Fibroblast of villous mesenchyme (primary cell): ENCODE measurements at regions not wholly inside any gene's neighbourhood (a gene's known extent, or its start where the extent isn't known, plus 50 kb on each side); places are given as distances from the start of the nearest gene placed in this dataset.

ENCODE experiments used
- DNase-seq: peaks from one replicate; pipeline ENCODE4 v3.0.0-alpha.2; 2010; ENCODE audit warnings: low read depth
- H3K4me3 ChIP-seq: 2 replicates; pipeline ENCODE4 v1.5.1; 2011; ENCODE audit warnings: low read depth, mild to moderate bottlenecking, low read length
- TF ChIP-seq, protein P1 (sequence below): IDR thresholded peaks from 2 replicates; pipeline ENCODE4 v1.5.1; 2012; ENCODE audit warnings: low read depth, mild to moderate bottlenecking, low read length; ENCODE audit not compliant: insufficient read depth

DNA sequence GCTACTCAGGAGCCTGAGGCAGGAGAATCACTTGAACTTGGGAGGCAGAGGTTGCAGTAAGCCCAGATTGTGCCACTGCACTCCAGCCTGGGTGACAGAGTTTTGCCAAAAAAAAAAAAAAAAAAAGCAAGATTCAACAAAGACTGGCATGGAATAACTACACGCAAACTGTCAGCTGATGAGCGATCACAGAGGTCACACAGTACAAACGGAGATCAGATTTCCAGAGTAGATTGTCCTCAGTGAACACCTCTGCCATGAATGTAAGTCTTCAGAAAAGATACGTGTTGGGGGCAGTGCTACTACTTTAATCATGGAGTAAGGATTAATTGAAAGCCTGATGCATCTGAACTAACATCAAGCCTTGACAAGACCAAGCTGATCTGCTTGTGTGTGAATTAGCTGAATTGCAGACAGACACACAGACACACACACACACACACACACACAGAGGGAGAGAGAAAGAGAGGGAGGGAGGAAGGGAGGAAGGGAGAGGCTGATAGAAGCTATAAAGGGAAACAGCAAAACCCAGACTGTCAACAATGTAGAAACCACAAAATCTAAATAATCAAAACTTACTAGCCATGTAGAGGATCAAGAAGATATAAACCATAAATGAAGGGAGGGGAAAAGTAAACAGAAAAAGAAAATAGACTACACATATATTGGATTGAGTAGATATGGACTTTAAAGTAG lies 222.9 kb upstream of the ZNF462 start:
- DNase-seq: peak; percentile 44
- H3K4me3 ChIP-seq: no peak overlapping the region
- TF ChIP-seq, protein P1, sequence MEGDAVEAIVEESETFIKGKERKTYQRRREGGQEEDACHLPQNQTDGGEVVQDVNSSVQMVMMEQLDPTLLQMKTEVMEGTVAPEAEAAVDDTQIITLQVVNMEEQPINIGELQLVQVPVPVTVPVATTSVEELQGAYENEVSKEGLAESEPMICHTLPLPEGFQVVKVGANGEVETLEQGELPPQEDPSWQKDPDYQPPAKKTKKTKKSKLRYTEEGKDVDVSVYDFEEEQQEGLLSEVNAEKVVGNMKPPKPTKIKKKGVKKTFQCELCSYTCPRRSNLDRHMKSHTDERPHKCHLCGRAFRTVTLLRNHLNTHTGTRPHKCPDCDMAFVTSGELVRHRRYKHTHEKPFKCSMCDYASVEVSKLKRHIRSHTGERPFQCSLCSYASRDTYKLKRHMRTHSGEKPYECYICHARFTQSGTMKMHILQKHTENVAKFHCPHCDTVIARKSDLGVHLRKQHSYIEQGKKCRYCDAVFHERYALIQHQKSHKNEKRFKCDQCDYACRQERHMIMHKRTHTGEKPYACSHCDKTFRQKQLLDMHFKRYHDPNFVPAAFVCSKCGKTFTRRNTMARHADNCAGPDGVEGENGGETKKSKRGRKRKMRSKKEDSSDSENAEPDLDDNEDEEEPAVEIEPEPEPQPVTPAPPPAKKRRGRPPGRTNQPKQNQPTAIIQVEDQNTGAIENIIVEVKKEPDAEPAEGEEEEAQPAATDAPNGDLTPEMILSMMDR: no peak

DNA sequence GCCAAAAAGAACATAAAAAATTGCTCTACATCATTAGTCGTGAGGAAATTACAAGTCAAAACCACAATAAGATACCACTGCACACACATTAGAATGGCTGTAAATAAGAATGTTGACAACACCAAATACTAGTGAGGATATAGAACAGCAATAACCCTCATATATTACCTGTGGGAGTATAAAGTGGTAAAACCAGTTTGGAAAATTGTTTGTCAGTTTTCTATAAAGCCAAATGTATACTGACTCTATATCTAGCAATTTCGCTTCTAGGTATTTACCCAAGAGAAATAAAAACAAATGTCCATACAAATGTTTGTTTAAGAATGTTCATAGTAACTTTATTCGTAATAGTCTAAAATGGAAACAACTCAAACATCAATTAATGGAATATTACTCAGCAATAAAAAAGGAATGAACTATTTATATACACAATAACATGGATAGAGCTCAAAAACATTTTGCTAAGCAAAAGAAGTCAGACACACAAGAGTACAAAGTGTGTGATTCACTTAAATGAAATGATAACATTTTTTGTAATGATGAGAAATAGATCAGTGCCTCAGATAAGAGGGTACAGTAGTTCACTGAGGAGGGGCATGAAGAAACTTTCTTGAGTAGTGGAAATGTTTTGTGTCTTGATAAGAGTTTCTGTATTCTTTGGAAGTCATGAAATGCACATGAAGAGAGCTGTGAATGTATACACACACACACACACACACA lies 219.6 kb upstream of the ZNF462 start:
- TF ChIP-seq, protein P1: no peak
- H3K4me3 ChIP-seq: no peak overlapping the region
- peak; percentile 54 for DNase-seq

DNA sequence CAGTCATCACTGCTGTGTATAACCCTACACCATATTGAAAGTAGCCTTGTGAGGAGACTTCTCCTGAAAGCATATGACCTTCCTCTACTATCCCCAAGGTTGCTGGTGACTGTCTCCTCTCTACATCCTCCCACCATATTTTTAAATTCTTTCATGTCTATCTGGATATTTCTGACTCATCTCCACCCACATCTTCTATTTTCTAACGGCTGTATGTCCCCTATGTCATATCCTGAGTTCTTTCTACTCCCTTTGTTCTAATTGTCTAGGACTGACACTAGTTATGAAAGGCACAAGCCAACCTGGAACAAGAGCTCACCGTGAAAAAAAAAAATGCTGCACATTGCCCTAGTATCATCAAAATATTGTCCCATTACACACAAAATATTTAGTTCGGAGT lies 218.3 kb upstream of the ZNF462 start:
- H3K4me3 ChIP-seq: no peak overlapping the region
- TF ChIP-seq, protein P1: no peak
- no peak for DNase-seq

DNA sequence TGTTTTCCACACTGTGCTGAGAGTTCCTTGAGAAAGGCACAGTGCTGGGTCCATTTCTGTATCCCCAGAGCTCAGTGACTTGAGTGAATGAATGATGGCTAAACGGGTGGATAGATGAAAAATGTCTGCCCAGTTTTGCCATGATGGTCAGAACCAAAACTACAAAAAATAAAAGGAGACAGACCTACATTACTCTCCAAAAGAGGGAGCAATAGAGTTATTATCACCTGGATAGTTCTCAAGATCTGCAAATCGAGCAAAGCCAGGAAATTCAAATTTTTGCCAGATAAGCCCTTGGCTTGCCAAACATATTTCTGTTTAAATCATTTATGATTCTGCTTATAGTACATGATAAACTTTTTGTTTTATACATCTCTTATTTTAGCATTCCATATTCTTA lies 214.2 kb upstream of the ZNF462 start:
- DNase-seq: peak; percentile 34
- H3K4me3 ChIP-seq: no peak overlapping the region
- TF ChIP-seq, protein P1: peak; percentile 43

DNA sequence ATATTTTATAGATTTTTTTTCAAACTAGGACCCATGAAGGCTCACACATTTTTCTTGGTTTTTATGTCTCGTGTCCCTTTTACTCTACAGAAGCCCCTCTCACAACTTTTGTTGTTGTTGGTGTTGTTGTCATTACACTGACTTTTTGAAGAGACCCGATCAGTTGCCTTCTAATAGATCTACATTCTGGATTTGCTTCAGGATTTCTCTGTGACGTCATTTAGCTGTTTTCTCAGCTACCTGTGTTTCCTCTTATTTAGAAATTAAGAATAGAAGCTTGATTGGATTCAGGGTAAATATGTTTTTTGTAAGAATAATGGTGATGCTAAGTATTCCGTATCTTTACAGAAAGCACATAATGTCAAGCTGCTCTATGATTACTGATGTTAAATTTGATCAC lies 213.3 kb upstream of the ZNF462 start:
- H3K4me3 ChIP-seq: no peak overlapping the region
- no peak for DNase-seq
- TF ChIP-seq, protein P1: no peak

DNA sequence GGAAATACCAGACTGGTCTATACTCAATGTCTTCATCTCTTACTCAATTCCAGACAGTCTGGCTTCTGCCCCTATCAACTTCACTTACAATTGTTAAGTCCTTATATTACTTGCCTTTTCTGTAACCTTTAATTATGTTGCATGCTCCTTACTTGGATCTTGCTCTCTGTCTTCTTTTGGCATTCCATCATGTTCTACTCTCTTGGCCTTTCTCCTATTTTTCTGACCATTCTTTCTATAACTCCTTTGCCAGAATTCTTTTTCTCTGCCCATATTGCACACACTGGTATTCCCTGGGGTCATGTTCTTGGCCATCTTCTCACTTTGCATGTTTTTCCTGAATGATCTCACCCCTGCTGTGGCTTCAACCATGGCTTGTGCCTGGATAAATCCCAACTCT lies 209.8 kb upstream of the ZNF462 start:
- no peak for DNase-seq
- TF ChIP-seq, protein P1: no peak

DNA sequence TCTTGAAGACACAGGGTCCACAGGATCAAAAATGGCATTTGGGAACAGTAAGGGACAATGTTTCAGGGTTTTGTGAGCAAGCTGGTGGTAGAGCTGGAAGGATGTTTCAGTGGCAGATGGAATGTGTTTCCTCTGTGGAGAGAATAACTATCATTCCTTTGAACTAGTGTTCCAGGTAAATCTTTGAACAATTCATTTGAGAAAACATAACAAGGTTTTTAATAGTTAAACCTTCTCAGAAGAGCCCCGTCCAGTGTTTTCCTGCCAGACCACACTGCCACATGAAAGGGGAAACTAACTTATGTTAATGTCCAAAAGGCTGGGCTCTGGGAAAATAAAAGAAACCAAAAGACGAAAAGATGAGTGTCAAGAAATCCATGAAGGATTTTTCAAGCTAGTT lies 207.0 kb upstream of the ZNF462 start:
- TF ChIP-seq, protein P1: no peak
- DNase-seq: no peak
- no peak overlapping the region for H3K4me3 ChIP-seq

More for the DNA sequence above, 209.8 kb upstream of the ZNF462 start:
- no peak overlapping the region for H3K4me3 ChIP-seq
